Sciatic nerve (tissue), 2 donors: ENCODE measurements at regions not wholly inside any gene's neighbourhood (a gene's known extent, or its start where the extent isn't known, plus 50 kb on each side); places are given as distances from the start of the nearest gene placed in this dataset.
A peak's percentile ranks its signal among the peaks of the same experiment; 100 is the strongest.
"Not testable (repeated sequence)": the region's sequence is repeated elsewhere in the genome, so short reads cannot be mapped to it uniquely, and the experiment has no call there.

Experiments used
- ATAC-seq: fragments of 200-7000 bp; cut with Tn5 transposase; one replicate; pipeline ENCODE4 v1.9.1; 2020; ENCODE audit warnings: mild to moderate bottlenecking, moderate library complexity
- DNase-seq: peaks from one replicate; pipeline ENCODE4 v3.0.0-alpha.2; 2020; ENCODE audit warnings: low spot score
- intact Hi-C: fragments of 100-400 bp; cut with DNase I; formaldehyde crosslinking; loops from one replicate; pipeline ENCODE4 v1.14.2; 2022
- donor health status: DM: no; HTN: no; CAD: no.
- donor health status: DM: no; HTN: no; CAD: no.

DNA sequence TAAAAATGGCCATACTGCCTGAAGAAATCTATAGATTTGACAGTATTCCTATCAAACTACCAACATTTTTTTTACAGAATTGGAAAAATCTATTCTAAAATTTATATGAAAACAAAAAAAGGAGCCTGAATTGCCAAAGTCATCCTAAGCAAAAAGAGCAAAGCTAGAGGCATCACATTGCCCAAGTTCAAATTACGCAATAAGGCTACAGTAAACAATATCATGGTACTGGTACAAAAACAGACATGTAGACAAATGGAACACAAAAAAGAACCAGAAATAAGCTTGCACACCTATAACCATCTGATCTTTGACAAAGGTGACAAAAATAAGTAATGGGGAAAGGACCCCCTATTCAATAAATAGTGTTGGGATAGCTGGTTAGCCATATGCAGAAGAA is 50.2 kb upstream of the THSD7B start:
- DNase-seq (no peak), ATAC-seq (no peak)
- intact Hi-C loops, result no loop called here

GRCh38 chr2:136714452-136714951 is 50.8 kb upstream of the THSD7B start:
- DNase-seq, result no peak
- intact Hi-C loops, result no loop called here
- no peak for ATAC-seq

DNA sequence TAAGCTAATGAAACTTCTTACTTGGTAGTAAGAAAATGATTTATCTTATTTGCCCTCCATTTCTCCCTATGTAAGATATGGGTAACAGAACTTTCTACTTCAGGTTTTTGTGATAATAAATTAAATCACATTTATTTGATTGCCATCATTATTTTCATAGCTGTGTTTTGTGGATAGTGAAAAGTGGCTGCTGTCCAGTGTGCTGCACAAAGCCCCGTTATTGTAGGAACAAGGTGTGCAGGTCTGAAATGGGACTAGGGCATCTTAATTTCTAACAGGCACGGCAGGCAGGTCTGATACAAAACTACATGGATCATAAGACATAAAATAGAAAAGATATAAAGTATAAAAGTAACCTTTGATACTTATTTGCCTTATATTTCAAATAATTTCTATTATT is 51.6 kb upstream of the THSD7B start:
- intact Hi-C loops, result no loop called here
- no peak for ATAC-seq
- DNase-seq, result no peak

GRCh38 chr2:136705336-136705735 is 60.0 kb upstream of the THSD7B start:
- intact Hi-C loops, result no loop called here
- ATAC-seq (no peak), DNase-seq (no peak)

- intact Hi-C loops, result no loop called here
- DNase-seq, result no peak
- ATAC-seq, result no peak
Observed at GRCh38 chr2:136703214-136703613, 62.1 kb upstream of the THSD7B start.

DNA sequence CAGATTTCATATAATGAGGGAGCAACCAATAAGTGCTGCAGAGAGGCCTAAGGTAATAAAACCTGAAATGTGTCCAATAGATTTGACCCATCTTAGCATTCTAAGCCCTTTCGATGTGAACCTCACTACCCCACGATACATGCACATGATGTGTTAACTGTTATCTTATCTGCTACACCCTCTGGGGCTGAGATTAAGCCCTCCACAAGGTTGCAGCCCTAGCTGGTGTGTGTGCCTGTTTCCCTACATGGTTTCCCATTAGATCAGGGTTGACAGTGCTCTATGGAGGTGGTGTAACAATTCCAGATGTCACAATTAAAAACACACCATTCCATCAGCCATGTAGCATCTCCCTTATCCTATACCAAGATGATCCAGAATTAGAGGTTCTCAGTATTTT is 68.9 kb upstream of the THSD7B start:
- DNase-seq, result no peak
- no peak for ATAC-seq
- intact Hi-C loops, result no loop called here

- ATAC-seq (no peak), DNase-seq (no peak)
- intact Hi-C loops, result no loop called here
Observed at GRCh38 chr2:136693966-136694365, 71.4 kb upstream of the THSD7B start.

DNA sequence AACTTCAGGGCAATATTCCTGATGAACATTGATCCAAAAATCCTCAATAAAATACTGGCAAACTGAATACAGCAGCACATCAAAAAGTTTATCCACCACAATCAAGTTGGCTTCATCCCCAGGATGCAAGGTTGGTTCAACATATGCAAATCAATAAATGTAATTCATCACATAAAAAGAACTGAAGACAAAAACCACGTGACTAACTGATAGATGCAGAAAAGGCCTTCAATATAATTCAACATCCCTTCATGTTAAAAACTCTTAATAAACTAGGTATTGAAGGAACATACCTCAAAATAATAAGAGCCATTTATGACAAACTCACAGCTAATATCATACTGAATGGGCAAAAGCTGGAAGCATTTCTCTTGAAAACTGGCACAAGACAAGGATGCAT is 85.3 kb upstream of the THSD7B start:
- ATAC-seq, intact Hi-C loops, DNase-seq: not testable (repeated sequence)

DNA sequence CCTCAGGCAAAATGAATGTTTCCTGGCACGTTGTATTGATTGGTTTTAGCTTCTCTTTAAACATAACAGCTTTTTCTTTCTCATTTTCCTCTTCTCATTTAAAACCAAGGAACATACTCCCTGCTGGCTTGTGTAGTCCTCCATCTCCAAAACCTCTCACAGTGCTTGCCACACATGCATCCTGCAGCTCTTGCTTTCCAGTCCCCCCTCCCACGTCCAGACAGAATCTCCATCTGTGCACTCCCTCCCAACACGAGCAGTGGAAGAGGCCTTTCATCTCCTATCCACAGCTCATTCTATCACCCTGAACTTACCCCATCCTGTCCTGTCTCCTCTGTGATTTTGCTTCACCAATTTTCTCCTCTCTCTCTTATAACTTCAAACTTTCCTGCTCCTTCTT is 99.6 kb upstream of the THSD7B start:
- ATAC-seq, result no peak
- intact Hi-C loops, result no loop called here
- DNase-seq, result no peak

DNA sequence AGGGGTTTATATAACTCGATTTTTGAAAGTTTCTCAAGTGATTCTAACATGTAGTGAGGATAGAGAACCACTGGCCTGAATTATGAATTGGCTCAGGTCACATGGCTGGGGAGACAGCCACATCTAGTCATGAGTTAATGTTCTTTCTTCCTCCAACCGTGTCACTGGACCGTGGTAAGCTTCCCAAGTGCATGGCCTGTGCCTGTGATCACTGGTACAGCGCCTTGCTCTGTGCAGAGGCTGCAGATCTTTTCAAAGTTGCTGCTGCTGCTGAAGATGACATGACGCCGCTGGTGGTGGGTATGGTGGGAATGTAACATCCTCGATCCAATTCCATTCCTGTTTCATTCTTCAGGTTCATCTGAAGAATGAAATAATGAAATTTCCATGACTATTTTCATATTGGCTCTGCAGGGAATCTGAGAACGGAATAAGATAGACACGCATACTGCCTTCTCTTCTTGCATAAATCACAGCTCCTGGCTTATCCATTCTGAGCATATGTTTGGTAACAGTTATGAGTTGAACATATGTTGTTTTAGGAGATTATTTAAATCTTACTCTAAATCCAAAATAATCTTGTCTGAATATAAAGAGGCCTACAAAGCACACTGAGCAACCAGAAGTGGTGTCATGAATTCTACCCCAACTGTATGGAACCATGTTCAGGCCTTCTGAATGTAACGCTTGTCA is 100.5 kb upstream of the THSD7B start:
- no peak for ATAC-seq
- intact Hi-C loops, result no loop called here
- DNase-seq, result no peak

GRCh38 chr2:136658201-136658600 is 107.1 kb upstream of the THSD7B start:
- intact Hi-C loops, result no loop called here

GRCh38 chr2:136653861-136654260 is 111.5 kb upstream of the THSD7B start:
- no peak for DNase-seq
- ATAC-seq, result peak; percentile 49
- intact Hi-C loops, result no loop called here

More at GRCh38 chr2:136658201-136658600, 107.1 kb upstream of the THSD7B start:
- ATAC-seq, result no peak
- no peak for DNase-seq

DNA sequence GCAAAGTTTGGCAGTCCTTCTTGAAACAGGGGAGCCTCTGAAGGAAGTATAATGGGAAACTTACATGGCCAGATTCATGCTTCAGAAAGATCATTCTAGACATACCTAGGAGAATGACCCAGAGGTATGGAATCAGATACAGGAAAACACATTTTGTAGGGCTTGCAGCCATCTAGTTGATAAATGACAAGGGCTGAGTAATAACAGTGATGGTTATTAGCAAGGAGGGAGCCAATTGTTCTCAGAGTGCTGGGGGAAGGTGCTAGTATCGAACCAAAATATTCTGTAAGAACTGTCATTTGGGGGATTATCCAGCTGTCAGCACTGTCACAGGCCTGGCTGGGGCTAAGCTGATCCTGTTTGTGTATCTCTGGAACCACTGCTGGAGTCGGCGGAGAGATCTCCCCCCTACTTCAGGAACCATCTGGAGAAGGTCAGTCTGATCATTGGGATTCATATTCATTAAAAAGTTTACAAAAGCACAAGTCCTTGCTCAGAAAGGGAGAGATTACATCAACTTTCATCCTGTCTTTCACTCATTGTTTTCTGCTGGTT is 113.8 kb upstream of the THSD7B start:
- intact Hi-C loops, result no loop called here
- no peak for ATAC-seq
- DNase-seq, result no peak

DNA sequence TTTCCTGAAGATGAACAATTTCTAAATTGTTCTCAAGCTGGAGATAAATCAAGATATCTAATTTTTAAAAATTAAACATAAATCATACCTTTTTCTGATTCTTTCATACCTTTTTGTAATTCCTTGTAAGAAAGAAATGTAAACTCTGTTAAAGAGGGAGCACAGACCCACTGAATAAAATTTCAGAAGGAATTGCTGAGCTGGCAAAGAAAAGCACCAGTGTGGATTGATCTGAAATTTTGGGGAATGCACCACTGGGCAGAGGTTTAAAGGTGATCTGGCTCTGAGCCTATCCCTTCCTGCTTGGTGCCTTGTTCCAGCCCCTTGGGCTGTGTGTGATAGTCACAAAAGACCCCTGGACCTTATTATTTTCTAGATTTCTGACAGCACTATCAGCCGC is 118.3 kb upstream of the THSD7B start:
- ATAC-seq, result no peak
- intact Hi-C loops, result no loop called here
- no peak for DNase-seq

DNA sequence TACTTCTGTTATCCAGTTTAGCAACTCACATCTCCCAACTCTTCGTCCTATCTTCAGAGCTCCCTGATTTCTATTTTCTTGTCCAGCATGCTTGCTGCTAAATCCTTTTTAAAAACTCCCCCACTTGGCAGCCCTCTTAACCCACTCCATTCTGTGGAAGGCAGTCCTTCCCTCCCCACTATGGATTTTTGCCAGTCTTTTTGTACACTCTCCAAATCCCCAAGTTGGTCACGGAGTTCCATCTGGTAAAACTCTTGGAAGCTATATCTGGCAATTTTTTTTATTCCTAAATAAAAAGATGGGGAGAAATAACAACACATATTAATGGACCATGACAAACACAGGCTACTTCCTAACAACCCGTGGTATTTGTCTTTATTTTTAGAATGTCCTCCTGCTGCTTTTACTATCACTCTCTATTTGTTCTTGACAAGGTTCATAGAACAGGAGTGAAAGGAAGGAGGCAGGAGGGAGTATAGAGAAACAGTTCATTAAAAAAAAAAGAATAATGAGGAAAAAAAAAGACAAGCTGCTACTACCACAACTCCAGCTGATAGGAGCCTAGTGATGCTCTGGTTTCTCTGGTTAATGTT is 120.0 kb upstream of the THSD7B start:
- intact Hi-C loops, result no loop called here
- no peak for DNase-seq
- ATAC-seq, result no peak

- intact Hi-C loops, result no loop called here
- DNase-seq (no peak), ATAC-seq (no peak)
Observed at GRCh38 chr2:136639651-136640050, 125.7 kb upstream of the THSD7B start.

DNA sequence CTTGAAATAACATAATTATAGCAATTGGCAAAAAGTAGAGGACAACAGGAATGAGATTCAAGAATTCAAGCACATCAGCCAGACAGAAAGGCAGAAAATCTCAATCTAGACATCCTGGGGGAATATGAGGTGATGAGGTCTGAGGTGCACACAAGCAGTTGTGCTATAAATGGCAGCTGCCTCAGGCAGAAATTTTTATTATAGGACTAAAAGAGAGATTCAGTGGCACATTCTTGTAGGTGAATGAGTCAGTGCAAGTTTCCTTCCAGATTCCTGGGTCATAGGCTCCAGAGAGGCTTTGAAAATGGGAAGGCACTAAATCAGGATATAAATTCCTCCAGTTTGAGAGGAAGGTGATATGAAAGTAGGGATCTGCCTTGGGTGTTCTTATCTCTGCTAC is 127.2 kb upstream of the THSD7B start:
- ATAC-seq, result no peak
- DNase-seq, result no peak
- intact Hi-C loops, result no loop called here

- DNase-seq, result no peak
- no peak for ATAC-seq
- intact Hi-C loops, result no loop called here
Observed at GRCh38 chr2:136637402-136637801, 127.9 kb upstream of the THSD7B start.

DNA sequence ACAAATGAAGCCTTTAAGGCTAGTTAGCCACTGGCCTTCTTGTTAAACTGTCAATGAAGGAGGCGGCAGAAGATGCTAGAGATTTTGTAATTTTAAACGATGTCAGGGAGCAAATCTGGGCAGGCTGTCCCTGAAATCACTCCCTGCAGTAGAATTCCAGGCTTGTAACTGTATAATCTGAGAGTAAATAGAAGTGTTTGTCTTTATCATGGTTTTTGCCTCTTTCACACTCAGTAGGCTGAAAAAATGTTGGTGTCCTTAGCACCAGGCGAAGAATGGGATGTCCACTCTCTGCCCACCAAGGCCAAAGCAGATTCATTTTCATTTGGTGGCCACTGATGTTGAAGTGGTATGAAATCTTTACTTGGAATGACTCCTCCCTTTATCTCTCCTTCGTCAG is 136.9 kb upstream of the THSD7B start:
- DNase-seq (no peak), ATAC-seq (no peak)
- intact Hi-C loops, result no loop called here

DNA sequence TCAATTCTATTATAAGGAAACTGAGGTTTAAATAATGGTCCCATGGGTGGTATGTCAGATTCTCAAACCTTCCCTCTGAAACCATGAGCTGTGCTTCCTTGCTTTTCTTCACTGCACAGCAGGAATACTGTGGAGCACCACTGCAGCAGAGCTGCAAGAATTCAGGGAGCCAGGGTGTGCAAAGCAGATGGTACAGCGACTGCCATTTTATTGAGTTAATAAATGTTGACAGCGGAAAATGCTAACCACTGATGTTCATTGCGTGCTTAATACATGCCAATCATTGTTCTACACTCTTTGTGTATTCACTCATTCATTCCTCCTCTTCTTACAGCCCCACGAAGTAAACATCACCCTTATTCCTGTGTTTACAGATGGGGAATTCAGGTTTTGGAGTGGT is 152.2 kb upstream of the THSD7B start:
- ATAC-seq, result no peak
- no peak for DNase-seq
- intact Hi-C loops, result no loop called here

- DNase-seq (no peak), ATAC-seq (no peak)
- intact Hi-C loops, result no loop called here
Observed at GRCh38 chr2:136612079-136612478, 153.3 kb upstream of the THSD7B start.
